NOMO-1 treated with DMSO at 0.1 percent for 48 hours (cell line): ENCODE measurements at regions not wholly inside any gene's neighbourhood (a gene's known extent, or its start where the extent isn't known, plus 50 kb on each side); places are given as distances from the start of the nearest gene placed in this dataset.
"Not testable (repeated sequence)": the region's sequence is repeated elsewhere in the genome, so short reads cannot be mapped to it uniquely, and the experiment has no call there.

ENCODE experiments used
- DNase-seq: peaks from one replicate; lab custom pipeline; 2025; ENCODE audit not compliant: unreplicated experiment; lab: John Stamatoyannopoulos, UW

GRCh38 chr5:87185838-87186237 is 81.8 kb upstream of the RASA1 start:
- no peak for DNase-seq

- DNase-seq = no peak
Measured at GRCh38 chr5:87188391-87188790, 79.3 kb upstream of the RASA1 start.

- no peak for DNase-seq
Measured at GRCh38 chr5:87190041-87190440, 77.6 kb upstream of the RASA1 start.

GRCh38 chr5:87190687-87191086 is 77.0 kb upstream of the RASA1 start:
- no peak for DNase-seq

GRCh38 chr5:87191645-87192044 is 76.0 kb upstream of the RASA1 start:
- no peak for DNase-seq

GRCh38 chr5:87195104-87195591 is 72.5 kb upstream of the RASA1 start:
- DNase-seq = no peak

GRCh38 chr5:87195616-87196015 is 72.1 kb upstream of the RASA1 start:
- DNase-seq = no peak

- DNase-seq = no peak
Measured at GRCh38 chr5:87198010-87198409, 69.7 kb upstream of the RASA1 start.

- not testable (repeated sequence) for DNase-seq
Measured at GRCh38 chr5:87199246-87199645, 68.4 kb upstream of the RASA1 start.

- DNase-seq = not testable (repeated sequence)
Measured at GRCh38 chr5:87199704-87200103, 68.0 kb upstream of the RASA1 start.

GRCh38 chr5:87210076-87210475 is 57.6 kb upstream of the RASA1 start:
- no peak for DNase-seq

- DNase-seq = no peak
Measured at GRCh38 chr5:87210743-87211142, 56.9 kb upstream of the RASA1 start.

GRCh38 chr5:87211676-87212075 is 56.0 kb upstream of the RASA1 start:
- no peak for DNase-seq

- DNase-seq = not testable (repeated sequence)
Measured at GRCh38 chr5:87212183-87212582, 55.5 kb upstream of the RASA1 start.

GRCh38 chr5:87217480-87217879 is 50.2 kb upstream of the RASA1 start:
- not testable (repeated sequence) for DNase-seq
